ENCODE measurements at regions not wholly inside any gene's neighbourhood (a gene's known extent, or its start where the extent isn't known, plus 50 kb on each side); places are given as distances from the start of the nearest gene placed in this dataset.

GRCh38 chr11:134731213-134731961 lies 319.3 kb upstream of the B3GAT1 start:
- TF ChIP-seq CTCF (IDR thresholded peaks at IDR 0.05) = no peak
- no peak for TF ChIP-seq POLR2A (IDR thresholded peaks at IDR 0.05)

Measured in adrenal gland (tissue), 5 donors.